NCI-H2196 (cell line): ENCODE measurements at regions not wholly inside any gene's neighbourhood (a gene's known extent, or its start where the extent isn't known, plus 50 kb on each side); places are given as distances from the start of the nearest gene placed in this dataset.

Experiments
- DNase-seq: peaks from one replicate; lab custom pipeline; 2025; ENCODE audit not compliant: unreplicated experiment; lab: John Stamatoyannopoulos, UW

GRCh38 chr14:95413289-95414215 lies 93.8 kb upstream of the CLMN start:
- DNase-seq = no peak

GRCh38 chr14:95410838-95411237 lies 91.1 kb upstream of the CLMN start:
- no peak for DNase-seq

GRCh38 chr14:95409477-95410272 lies 90.0 kb upstream of the CLMN start:
- DNase-seq = no peak

- DNase-seq = no peak
These were observed 89.2 kb upstream of the CLMN start for GRCh38 chr14:95408731-95409476.

- DNase-seq = no peak
These were observed 87.6 kb upstream of the CLMN start for GRCh38 chr14:95407354-95407753.

- DNase-seq = no peak
These were observed 87.1 kb upstream of the CLMN start for GRCh38 chr14:95406756-95407277.

- DNase-seq = no peak
These were observed 84.9 kb upstream of the CLMN start for GRCh38 chr14:95404583-95404982.

- no peak for DNase-seq
These were observed 82.9 kb upstream of the CLMN start for GRCh38 chr14:95402578-95402977.

- DNase-seq = no peak
These were observed 82.5 kb upstream of the CLMN start for GRCh38 chr14:95402176-95402575.

- no peak for DNase-seq
These were observed 79.2 kb upstream of the CLMN start for GRCh38 chr14:95398630-95399547.

GRCh38 chr14:95397325-95397724 lies 77.6 kb upstream of the CLMN start:
- DNase-seq = no peak

- no peak for DNase-seq
These were observed 76.5 kb upstream of the CLMN start for GRCh38 chr14:95396221-95396620.

GRCh38 chr14:95395098-95395737 lies 75.5 kb upstream of the CLMN start:
- no peak for DNase-seq

GRCh38 chr14:95394297-95395097 lies 74.8 kb upstream of the CLMN start:
- DNase-seq = no peak

- no peak for DNase-seq
These were observed 73.1 kb upstream of the CLMN start for GRCh38 chr14:95392841-95393240.

GRCh38 chr14:95391331-95391730 lies 71.6 kb upstream of the CLMN start:
- DNase-seq = no peak

GRCh38 chr14:95389471-95390011 lies 69.8 kb upstream of the CLMN start:
- DNase-seq = no peak

- no peak for DNase-seq
These were observed 69.0 kb upstream of the CLMN start for GRCh38 chr14:95388699-95389098.
